ENCODE measurements at regions not wholly inside any gene's neighbourhood (a gene's known extent, or its start where the extent isn't known, plus 50 kb on each side); places are given as distances from the start of the nearest gene placed in this dataset.

DNA sequence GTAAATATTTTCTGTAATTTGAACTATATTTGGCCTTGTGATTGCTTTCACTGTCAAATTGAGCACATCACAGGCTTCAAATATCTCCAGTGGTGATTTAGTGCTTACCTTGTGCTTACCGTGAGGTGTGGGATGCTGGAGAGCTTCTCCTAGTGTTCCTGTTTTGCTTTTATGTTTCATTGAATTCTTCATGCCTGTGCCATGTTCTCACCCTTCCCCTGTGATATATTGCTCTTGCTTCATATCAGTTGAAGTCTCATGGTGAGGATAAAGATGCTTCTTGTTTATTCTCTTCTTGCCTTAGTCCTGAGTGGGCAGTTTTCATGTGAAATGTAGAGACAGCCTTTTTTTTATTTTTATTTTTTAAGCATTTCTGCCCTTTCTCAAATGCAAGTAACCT is 198.0 kb upstream of the PDGFD start (continued):
- TF ChIP-seq ZNF281 (CRISPR knock-in tag; IDR thresholded peaks at IDR 0.05), result no peak
- TF ChIP-seq FOXP4 (CRISPR knock-in tag; IDR thresholded peaks at IDR 0.05), result no peak
- TF ChIP-seq NR2C2 (CRISPR knock-in tag; IDR thresholded peaks at IDR 0.05), result no peak
- TF ChIP-seq ATF6 (CRISPR knock-in tag; IDR thresholded peaks at IDR 0.05), result no peak
- TF ChIP-seq SP1 (CRISPR knock-in tag; conservative IDR thresholded peaks at IDR 0.05), result no peak
- no peak for TF ChIP-seq OVOL2 (CRISPR knock-in tag; IDR thresholded peaks at IDR 0.05; ENCODE audit: borderline replicate concordance)
- TF ChIP-seq PRRX2 (CRISPR knock-in tag; IDR thresholded peaks at IDR 0.05), result no peak
- no peak for TF ChIP-seq USF2 (CRISPR knock-in tag; IDR thresholded peaks at IDR 0.05)
- no peak for TF ChIP-seq ZNF416 (CRISPR knock-in tag; IDR thresholded peaks at IDR 0.05)
- no peak for TF ChIP-seq ZNF317 (CRISPR knock-in tag; IDR thresholded peaks at IDR 0.05; ENCODE audit: borderline replicate concordance, low read depth)

DNA sequence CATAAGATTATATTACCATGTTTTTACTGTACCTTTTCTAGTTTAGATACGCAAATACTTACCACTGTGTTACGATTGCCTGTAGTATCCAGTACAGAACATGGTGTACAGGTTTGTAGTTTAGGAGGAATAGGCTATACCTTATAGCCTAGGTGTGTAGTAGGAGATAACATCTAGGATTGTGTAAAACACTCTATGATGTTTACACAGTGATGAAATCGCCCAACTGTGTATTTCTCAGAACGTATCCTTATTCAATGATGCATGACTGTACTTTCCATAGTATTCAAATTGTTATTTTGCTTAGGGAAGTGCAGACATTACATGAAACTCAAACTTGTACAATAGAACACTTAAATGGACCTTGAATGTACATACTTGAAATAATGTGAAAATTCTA is 188.1 kb upstream of the PDGFD start:
- ATAC-seq, result no peak
- H3K27me3 Mint-ChIP-seq (ENCODE audit: low read depth), result no peaks in the 10 kb centered on the region
- ChIA-PET POLR2A (no interaction called here), CTCF (no interaction called here)
- no peak for DNase-seq (ENCODE audit: low spot score)
- no peaks in the 10 kb centered on the region for H3K4me1 Mint-ChIP-seq
- no peak overlapping the region for H3K4me3 Mint-ChIP-seq
- peaks cover 18% of the 10 kb centered on the region for H3K9me3 Mint-ChIP-seq
- H3K27ac Mint-ChIP-seq, result no peak overlapping the region
- peaks cover 8% of the 10 kb centered on the region for H3K36me3 Mint-ChIP-seq
- TF ChIP-seq CBFB (CRISPR knock-in tag; IDR thresholded peaks at IDR 0.05; ENCODE audit: low read depth) (no peak), ZNF263 (CRISPR knock-in tag; IDR thresholded peaks at IDR 0.05; ENCODE audit: low read depth) (no peak), ZNF512 (CRISPR knock-in tag; IDR thresholded peaks at IDR 0.05; ENCODE audit: borderline replicate concordance) (no peak), FOXP4 (CRISPR knock-in tag; IDR thresholded peaks at IDR 0.05) (no peak), E2F5 (CRISPR knock-in tag; IDR thresholded peaks at IDR 0.05) (no peak), FOXP1 (CRISPR knock-in tag; IDR thresholded peaks at IDR 0.05; ENCODE audit: borderline replicate concordance) (no peak), GRHL2 (CRISPR knock-in tag; IDR thresholded peaks at IDR 0.05; ENCODE audit: insufficient replicate concordance, severe bottlenecking) (no peak), PREB (CRISPR knock-in tag; IDR thresholded peaks at IDR 0.05; ENCODE audit: borderline replicate concordance) (no peak), RELA (CRISPR knock-in tag; IDR thresholded peaks at IDR 0.05; ENCODE audit: borderline replicate concordance) (no peak), NFYB (CRISPR knock-in tag; conservative IDR thresholded peaks at IDR 0.05; ENCODE audit: low read depth) (no peak), STAT6 (CRISPR knock-in tag; conservative IDR thresholded peaks at IDR 0.05; ENCODE audit: low read depth) (no peak)
